ENCODE measurements at regions not wholly inside any gene's neighbourhood (a gene's known extent, or its start where the extent isn't known, plus 50 kb on each side); places are given as distances from the start of the nearest gene placed in this dataset.

- no peak for TF ChIP-seq CTCF (conservative IDR thresholded peaks at IDR 0.05)
- no peak for TF ChIP-seq ZFX (IDR thresholded peaks at IDR 0.05)
Measured at GRCh38 chr22:46093796-46094195, 56.5 kb upstream of the PPARA start.

Measured in C4-2B (cell line).